Upper lobe of left lung (tissue), 4 donors: ENCODE measurements at regions not wholly inside any gene's neighbourhood (a gene's known extent, or its start where the extent isn't known, plus 50 kb on each side); places are given as distances from the start of the nearest gene placed in this dataset.

Source experiments
- POLR2AphosphoS5 ChIP-seq, 2 donors: sonication (generic); formaldehyde crosslinking; IDR thresholded peaks; one replicate each; pipeline ENCODE4 v1.5.1; 2017; ENCODE audit warnings: antibody characterized with exemption in 2 of 2
- TF ChIP-seq, protein P1 (sequence below), 6 experiments: fragments of 450-650 bp in 4 of 6; fragments of 200-600 bp in 2 of 6; sonication (generic) in 2 of 6; IDR thresholded peaks; one replicate each; pipeline ENCODE4 v1.5.1; 2016 to 2019; ENCODE audit warnings: antibody characterized with exemption in 6 of 6

DNA sequence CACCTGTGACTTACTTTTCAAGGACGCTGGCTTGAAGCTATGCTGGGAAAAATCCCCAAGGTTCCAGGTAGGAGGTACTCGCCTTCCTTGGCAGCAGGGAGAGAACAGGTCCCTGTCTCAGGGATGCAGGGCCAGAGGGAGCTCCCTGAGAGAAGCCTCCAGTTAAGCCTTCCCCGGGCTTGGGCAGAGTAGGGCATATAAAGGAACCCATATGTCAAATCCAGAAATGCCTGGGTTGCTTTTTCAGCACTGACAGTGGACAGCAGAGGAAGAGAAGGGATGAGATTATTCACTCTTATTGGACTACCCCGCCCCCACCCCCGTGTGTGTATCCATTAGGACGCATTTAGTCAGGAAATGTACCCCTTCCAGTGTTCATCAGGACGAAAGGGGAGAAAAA, 89.3 kb upstream of the TEX51 start:
- TF ChIP-seq, protein P1, sequence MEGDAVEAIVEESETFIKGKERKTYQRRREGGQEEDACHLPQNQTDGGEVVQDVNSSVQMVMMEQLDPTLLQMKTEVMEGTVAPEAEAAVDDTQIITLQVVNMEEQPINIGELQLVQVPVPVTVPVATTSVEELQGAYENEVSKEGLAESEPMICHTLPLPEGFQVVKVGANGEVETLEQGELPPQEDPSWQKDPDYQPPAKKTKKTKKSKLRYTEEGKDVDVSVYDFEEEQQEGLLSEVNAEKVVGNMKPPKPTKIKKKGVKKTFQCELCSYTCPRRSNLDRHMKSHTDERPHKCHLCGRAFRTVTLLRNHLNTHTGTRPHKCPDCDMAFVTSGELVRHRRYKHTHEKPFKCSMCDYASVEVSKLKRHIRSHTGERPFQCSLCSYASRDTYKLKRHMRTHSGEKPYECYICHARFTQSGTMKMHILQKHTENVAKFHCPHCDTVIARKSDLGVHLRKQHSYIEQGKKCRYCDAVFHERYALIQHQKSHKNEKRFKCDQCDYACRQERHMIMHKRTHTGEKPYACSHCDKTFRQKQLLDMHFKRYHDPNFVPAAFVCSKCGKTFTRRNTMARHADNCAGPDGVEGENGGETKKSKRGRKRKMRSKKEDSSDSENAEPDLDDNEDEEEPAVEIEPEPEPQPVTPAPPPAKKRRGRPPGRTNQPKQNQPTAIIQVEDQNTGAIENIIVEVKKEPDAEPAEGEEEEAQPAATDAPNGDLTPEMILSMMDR (IDR thresholded peaks at IDR 0.05): no peak
- TF ChIP-seq POLR2AphosphoS5 (IDR thresholded peaks at IDR 0.05): no peak
